ENCODE measurements at regions not wholly inside any gene's neighbourhood (a gene's known extent, or its start where the extent isn't known, plus 50 kb on each side); places are given as distances from the start of the nearest gene placed in this dataset.
A peak's percentile ranks its signal among the peaks of the same experiment; 100 is the strongest.

DNA sequence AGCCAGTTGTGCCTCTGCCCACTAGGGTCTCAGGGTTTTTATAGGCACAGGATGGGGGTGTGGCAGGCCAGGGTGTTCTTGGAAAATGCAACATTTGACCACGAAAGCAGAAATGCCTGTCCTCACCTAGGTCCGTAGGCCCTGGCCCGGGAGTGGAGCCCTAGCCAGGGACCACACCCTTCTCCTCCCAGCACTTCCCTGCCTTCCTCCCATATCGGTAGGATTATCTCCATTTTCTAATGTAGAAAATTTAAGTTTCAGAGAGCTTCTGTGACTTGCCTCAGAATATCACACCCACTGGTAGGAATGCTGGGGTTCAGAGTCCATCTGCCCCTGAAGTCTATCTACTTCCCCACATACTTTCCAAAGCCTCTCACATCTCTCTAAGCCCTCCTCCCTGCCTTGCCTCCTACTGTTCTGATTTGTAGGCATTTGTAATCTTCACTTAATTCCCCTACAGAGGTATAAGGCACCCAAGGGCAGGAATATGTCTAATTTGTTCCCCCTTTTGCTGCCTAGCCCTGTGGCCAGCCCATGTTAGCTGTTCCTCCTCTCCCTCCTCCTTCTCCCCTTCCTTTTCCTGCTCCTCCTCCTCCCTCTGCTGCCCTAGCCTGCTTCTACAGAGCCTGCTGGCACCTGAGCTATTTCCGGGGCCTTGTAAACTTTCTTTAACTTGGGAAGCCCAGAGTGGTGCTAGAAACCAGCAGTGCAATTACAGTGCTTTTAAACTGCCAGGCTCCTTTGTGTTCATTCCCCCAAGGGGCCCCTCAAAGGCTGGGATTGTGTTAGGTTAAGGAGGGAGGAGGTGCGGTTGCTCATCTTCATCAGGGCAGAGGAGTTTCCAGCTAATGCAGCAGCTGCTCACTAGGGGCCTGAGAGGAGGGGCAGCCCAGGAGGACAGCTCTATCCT lies 71.1 kb downstream of the MRPL46 start:
- H3K4me3 ChIP-seq (ENCODE audit: insufficient read depth, low read length), result no peak overlapping the region
- no peak for DNase-seq (ENCODE audit: insufficient read length, low spot score, missing footprints)
- H3K27me3 ChIP-seq (ENCODE audit: insufficient read depth, low read length), result no peaks in the 10 kb centered on the region
- H3K79me2 ChIP-seq (ENCODE audit: insufficient read depth, low read length), result no peaks in the 10 kb centered on the region
- H3K36me3 ChIP-seq (ENCODE audit: insufficient read depth, low read length), result no peaks in the 10 kb centered on the region
- no peak overlapping the region for H3K4me2 ChIP-seq (ENCODE audit: insufficient read depth, low read length)
- peaks cover 15% of the 10 kb centered on the region for H3K4me1 ChIP-seq (ENCODE audit: insufficient read depth, low read length)
- no peak overlapping the region for H2AFZ ChIP-seq (ENCODE audit: low read length)
- H3K27ac ChIP-seq (ENCODE audit: low read depth, low read length), result no peak overlapping the region
- TF ChIP-seq, protein P1, sequence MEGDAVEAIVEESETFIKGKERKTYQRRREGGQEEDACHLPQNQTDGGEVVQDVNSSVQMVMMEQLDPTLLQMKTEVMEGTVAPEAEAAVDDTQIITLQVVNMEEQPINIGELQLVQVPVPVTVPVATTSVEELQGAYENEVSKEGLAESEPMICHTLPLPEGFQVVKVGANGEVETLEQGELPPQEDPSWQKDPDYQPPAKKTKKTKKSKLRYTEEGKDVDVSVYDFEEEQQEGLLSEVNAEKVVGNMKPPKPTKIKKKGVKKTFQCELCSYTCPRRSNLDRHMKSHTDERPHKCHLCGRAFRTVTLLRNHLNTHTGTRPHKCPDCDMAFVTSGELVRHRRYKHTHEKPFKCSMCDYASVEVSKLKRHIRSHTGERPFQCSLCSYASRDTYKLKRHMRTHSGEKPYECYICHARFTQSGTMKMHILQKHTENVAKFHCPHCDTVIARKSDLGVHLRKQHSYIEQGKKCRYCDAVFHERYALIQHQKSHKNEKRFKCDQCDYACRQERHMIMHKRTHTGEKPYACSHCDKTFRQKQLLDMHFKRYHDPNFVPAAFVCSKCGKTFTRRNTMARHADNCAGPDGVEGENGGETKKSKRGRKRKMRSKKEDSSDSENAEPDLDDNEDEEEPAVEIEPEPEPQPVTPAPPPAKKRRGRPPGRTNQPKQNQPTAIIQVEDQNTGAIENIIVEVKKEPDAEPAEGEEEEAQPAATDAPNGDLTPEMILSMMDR (IDR thresholded peaks at IDR 0.05; ENCODE audit: extremely low read depth, low read depth, low read length), result no peak
- no peaks in the 10 kb centered on the region for H4K20me1 ChIP-seq (ENCODE audit: insufficient read depth, low read length)
- H3K9me3 ChIP-seq (ENCODE audit: low read depth, low read length), result no peaks in the 10 kb centered on the region

DNA sequence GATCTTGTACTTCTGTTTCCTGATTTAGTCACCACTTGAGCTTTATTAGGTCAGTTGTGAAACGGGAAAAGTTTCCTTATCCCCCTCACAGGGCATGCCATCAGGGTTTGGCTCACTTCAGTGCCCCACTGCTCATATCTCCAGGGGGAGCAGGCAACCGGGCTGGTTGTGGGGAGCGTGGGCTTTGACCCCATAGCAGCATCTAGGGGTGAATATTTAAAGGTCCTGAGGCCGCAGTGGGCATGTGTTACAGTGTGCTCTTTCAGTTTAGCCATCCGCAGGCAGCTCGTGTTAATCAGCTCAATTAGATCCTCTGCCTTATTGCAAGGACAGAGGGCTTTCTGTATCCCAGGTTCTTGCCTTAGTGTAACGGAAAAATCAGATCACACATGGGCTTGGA lies 71.9 kb downstream of the MRPL46 start:
- H2AFZ ChIP-seq (ENCODE audit: low read length), result no peak overlapping the region
- TF ChIP-seq, protein P1 (IDR thresholded peaks at IDR 0.05; ENCODE audit: extremely low read depth, low read depth, low read length), result no peak
- H4K20me1 ChIP-seq (ENCODE audit: insufficient read depth, low read length), result no peaks in the 10 kb centered on the region
- H3K4me2 ChIP-seq (ENCODE audit: insufficient read depth, low read length), result no peak overlapping the region
- DNase-seq (ENCODE audit: insufficient read length, low spot score, missing footprints), result no peak
- H3K9me3 ChIP-seq (ENCODE audit: low read depth, low read length), result no peaks in the 10 kb centered on the region
- no peak overlapping the region for H3K27ac ChIP-seq (ENCODE audit: low read depth, low read length)
- no peaks in the 10 kb centered on the region for H3K27me3 ChIP-seq (ENCODE audit: insufficient read depth, low read length)
- H3K36me3 ChIP-seq (ENCODE audit: insufficient read depth, low read length), result no peaks in the 10 kb centered on the region
- no peaks in the 10 kb centered on the region for H3K79me2 ChIP-seq (ENCODE audit: insufficient read depth, low read length)
- H3K4me1 ChIP-seq (ENCODE audit: insufficient read depth, low read length), result peaks cover 15% of the 10 kb centered on the region
- no peak overlapping the region for H3K4me3 ChIP-seq (ENCODE audit: insufficient read depth, low read length)

DNA sequence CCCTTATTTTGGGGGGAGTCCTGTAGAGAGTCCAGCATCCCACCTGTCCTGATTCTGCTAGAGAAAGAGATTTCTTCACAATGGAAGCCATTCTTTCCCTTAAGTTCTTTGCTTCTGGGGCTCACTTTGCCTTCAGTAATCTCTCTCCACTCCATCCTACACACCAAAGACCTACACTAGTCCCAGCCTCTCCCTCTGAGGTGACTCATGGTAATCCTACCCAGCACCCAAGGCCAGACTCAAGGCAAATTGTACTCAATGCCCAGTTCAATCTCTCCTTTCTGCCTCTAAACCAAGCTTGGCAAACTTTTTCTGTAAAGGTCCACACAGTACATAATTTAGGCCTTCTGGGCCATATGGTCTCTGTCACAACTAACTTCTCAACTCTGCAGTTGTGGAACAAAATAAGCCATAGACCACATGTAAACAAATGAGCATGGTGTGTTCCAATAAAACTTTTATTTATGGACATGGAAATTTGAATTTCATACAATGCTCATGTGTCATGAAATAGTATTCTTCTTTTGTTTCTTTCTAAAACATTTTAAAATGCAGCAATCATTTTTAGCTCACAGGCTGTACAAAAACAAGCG lies 72.5 kb downstream of the MRPL46 start:
- no peak overlapping the region for H2AFZ ChIP-seq (ENCODE audit: low read length)

More for the DNA sequence above, 72.5 kb downstream of the MRPL46 start:
- H3K4me1 ChIP-seq (ENCODE audit: insufficient read depth, low read length), result peaks cover 15% of the 10 kb centered on the region
- H3K27me3 ChIP-seq (ENCODE audit: insufficient read depth, low read length), result no peaks in the 10 kb centered on the region
- TF ChIP-seq, protein P1 (IDR thresholded peaks at IDR 0.05; ENCODE audit: extremely low read depth, low read depth, low read length), result no peak
- H4K20me1 ChIP-seq (ENCODE audit: insufficient read depth, low read length), result no peaks in the 10 kb centered on the region
- no peak overlapping the region for H3K4me2 ChIP-seq (ENCODE audit: insufficient read depth, low read length)
- no peak overlapping the region for H3K4me3 ChIP-seq (ENCODE audit: insufficient read depth, low read length)
- no peaks in the 10 kb centered on the region for H3K36me3 ChIP-seq (ENCODE audit: insufficient read depth, low read length)
- H3K79me2 ChIP-seq (ENCODE audit: insufficient read depth, low read length), result no peaks in the 10 kb centered on the region
- no peaks in the 10 kb centered on the region for H3K9me3 ChIP-seq (ENCODE audit: low read depth, low read length)
- H3K27ac ChIP-seq (ENCODE audit: low read depth, low read length), result no peak overlapping the region
- DNase-seq (ENCODE audit: insufficient read length, low spot score, missing footprints), result peak; percentile 80

Data from osteoblast (primary cell).